H1 (cell line): ENCODE measurements at regions not wholly inside any gene's neighbourhood (a gene's known extent, or its start where the extent isn't known, plus 50 kb on each side); places are given as distances from the start of the nearest gene placed in this dataset.

Experiments
- CTCF ChIA-PET: fragments of 300-600 bp; sonication (Branson Sonifier 250); formaldehyde crosslinking; loops from one replicate; lab custom pipeline; 2021; ENCODE audit not compliant: partially characterized antibody; lab: Charles Lee
- POLR2A ChIA-PET: fragments of 300-600 bp; sonication (Branson Sonifier 250); formaldehyde crosslinking; loops from one replicate; lab custom pipeline; 2021; ENCODE audit warnings: inconsistent platforms; ENCODE audit not compliant: partially characterized antibody; lab: Charles Lee
- DNase-seq, 2 experiments: peaks; one replicate each; pipeline versions ENCODE4 v3.0.0 to v3.0.0-alpha.2; 2010 to 2022; ENCODE audit warnings: low spot score in 2 of 2, low read depth in 1 of 2, mixed read lengths in 1 of 2
- FAIRE-seq: peaks from 2 replicates; lab custom pipeline; 2011; peaks lifted over from hg19 to GRCh38; lab: Jason Lieb, UNC
- H2AFZ ChIP-seq: 2 replicates; pipeline ENCODE4 v1.8.1; 2012; ENCODE audit warnings: low read length, inconsistent platforms
- H2AK5ac ChIP-seq: 2 replicates; pipeline ENCODE4 v1.6.1; 2013; ENCODE audit warnings: low read depth, low read length
- H2BK120ac ChIP-seq: replicated peaks from 2 replicates; pipeline ENCODE3; 2013; ENCODE audit warnings: low read depth, low read length, inconsistent platforms
- H2BK12ac ChIP-seq: 2 replicates; pipeline ENCODE4 v1.6.1; 2013; ENCODE audit warnings: low read depth, low read length
- H2BK15ac ChIP-seq: 2 replicates; pipeline ENCODE4 v1.6.1; 2013; ENCODE audit warnings: low read length
- H2BK20ac ChIP-seq: 2 replicates; pipeline ENCODE4 v1.6.1; 2013; ENCODE audit warnings: low read length
- H2BK5ac ChIP-seq: 2 replicates; pipeline ENCODE4 v1.6.1; 2013; ENCODE audit warnings: low read depth, low read length
- H3K14ac ChIP-seq: 2 replicates; pipeline ENCODE4 v1.6.1; 2013; ENCODE audit warnings: inconsistent platforms; ENCODE audit not compliant: insufficient read length
- H3K18ac ChIP-seq: 2 replicates; pipeline ENCODE4 v1.6.1; 2013; ENCODE audit warnings: low read length; ENCODE audit errors: extremely low read depth
- H3K23ac ChIP-seq: 2 replicates; pipeline ENCODE4 v1.6.1; 2013; ENCODE audit warnings: inconsistent platforms; ENCODE audit not compliant: insufficient read length
- H3K23me2 ChIP-seq: 2 replicates; pipeline ENCODE4 v1.6.1; 2013; ENCODE audit warnings: low read depth, low read length
- H3K27ac ChIP-seq: 2 replicates; pipeline ENCODE4 v1.6.1; 2011; ENCODE audit warnings: low read depth, low read length, inconsistent platforms
- H3K27me3 ChIP-seq, 4 experiments: replicated peaks in 1 of 4; 1 replicate in 1 of 4; 2 replicates in 3 of 4; pipeline versions ENCODE4 v1.6.1 to v1.8.1; 2011 to 2013; ENCODE audit warnings: low read length in 3 of 4, mild to moderate bottlenecking in 3 of 4, inconsistent platforms in 2 of 4, mixed read lengths in 2 of 4, moderate library complexity in 1 of 4; ENCODE audit not compliant: control insufficient read depth in 3 of 4, insufficient read depth in 3 of 4; ENCODE audit errors: extremely low read depth in 1 of 4
- H3K36me3 ChIP-seq, 4 experiments: 2 replicates each; pipeline versions ENCODE4 v1.6.1 to v1.8.1; 2011 to 2013; ENCODE audit warnings: mild to moderate bottlenecking in 4 of 4, low read length in 3 of 4, moderate library complexity in 2 of 4, control low read depth in 1 of 4, inconsistent platforms in 1 of 4; ENCODE audit not compliant: insufficient read depth in 4 of 4, control insufficient read depth in 2 of 4
- H3K4ac ChIP-seq: replicated peaks from 2 replicates; pipeline ENCODE3; 2013; ENCODE audit warnings: low read length, low read depth, mixed read lengths, inconsistent platforms; ENCODE audit not compliant: insufficient read length
- H3K4me1 ChIP-seq, 4 experiments: replicated peaks in 1 of 4; 1 replicate in 1 of 4; 2 replicates in 3 of 4; pipeline versions ENCODE4 v1.6.1 to v1.8.1; 2011 to 2013; ENCODE audit warnings: low read length in 3 of 4, inconsistent platforms in 2 of 4, mixed read lengths in 1 of 4; ENCODE audit not compliant: insufficient read depth in 4 of 4, control insufficient read depth in 3 of 4
- H3K4me2 ChIP-seq, 2 experiments: 2 replicates each; pipeline versions ENCODE4 v1.6.1 to v1.8.1; 2011 to 2013; ENCODE audit warnings: low read depth in 2 of 2, low read length in 2 of 2, control low read depth in 1 of 2, inconsistent platforms in 1 of 2, mild to moderate bottlenecking in 1 of 2; ENCODE audit not compliant: insufficient read depth in 1 of 2
- H3K4me3 ChIP-seq, 4 experiments: fragments of 200-600, 300-600 bp in 1 of 4; sonication (generic), shearing (Covaris generic), sonication (Bioruptor Twin) in 1 of 4; 2 replicates each; pipeline versions ENCODE4 v1.5.1 to v1.8.1; 2011 to 2016; ENCODE audit warnings: low read length in 4 of 4, low read depth in 3 of 4, control low read depth in 2 of 4, inconsistent platforms in 2 of 4, mild to moderate bottlenecking in 2 of 4, mixed read lengths in 1 of 4, moderate library complexity in 1 of 4; ENCODE audit not compliant: insufficient read depth in 2 of 4; ENCODE audit errors: extremely low read depth in 1 of 4
- H3K56ac ChIP-seq: replicated peaks from 2 replicates; pipeline ENCODE3; 2013; ENCODE audit warnings: low read depth, mild to moderate bottlenecking, mixed read lengths, low read length, inconsistent platforms; ENCODE audit not compliant: insufficient read length
- H3K79me1 ChIP-seq: 2 replicates; pipeline ENCODE4 v1.6.1; 2013; ENCODE audit warnings: low read depth, low read length, control low read depth
- H3K79me2 ChIP-seq, 2 experiments: 2 replicates each; pipeline versions ENCODE4 v1.6.1 to v1.8.1; 2012 to 2013; ENCODE audit warnings: low read length in 2 of 2, mild to moderate bottlenecking in 2 of 2, inconsistent platforms in 1 of 2; ENCODE audit not compliant: insufficient read depth in 2 of 2, control insufficient read depth in 1 of 2
- H3K9ac ChIP-seq, 4 experiments: replicated peaks in 1 of 4; 1 replicate in 1 of 4; 2 replicates in 3 of 4; pipeline versions ENCODE4 v1.6.1 to v1.8.1; 2011 to 2013; ENCODE audit warnings: low read depth in 3 of 4, low read length in 3 of 4, control low read depth in 2 of 4, mild to moderate bottlenecking in 2 of 4, moderate library complexity in 2 of 4, inconsistent platforms in 1 of 4; ENCODE audit errors: extremely low read depth in 1 of 4
- H3K9me3 ChIP-seq, 2 experiments: 2 replicates each; pipeline versions ENCODE4 v1.6.1 to v1.8.1; 2012 to 2013; ENCODE audit warnings: mild to moderate bottlenecking in 2 of 2, moderate library complexity in 2 of 2, control low read depth in 1 of 2, inconsistent platforms in 1 of 2, low read depth in 1 of 2, low read length in 1 of 2, mixed read lengths in 1 of 2; ENCODE audit not compliant: insufficient read depth in 2 of 2
- H4K20me1 ChIP-seq, 2 experiments: replicated peaks in 1 of 2; 2 replicates each; pipeline versions ENCODE3 to v1.8.1; 2011 to 2013; ENCODE audit warnings: inconsistent platforms in 2 of 2, low read length in 2 of 2, mild to moderate bottlenecking in 1 of 2; ENCODE audit not compliant: insufficient read depth in 2 of 2, control insufficient read depth in 1 of 2
- H4K5ac ChIP-seq: 2 replicates; pipeline ENCODE4 v1.6.1; 2013; ENCODE audit warnings: low read length, low read depth, mixed read lengths, inconsistent platforms; ENCODE audit not compliant: insufficient read length
- H4K8ac ChIP-seq: 2 replicates; pipeline ENCODE4 v1.8.0; 2013; ENCODE audit warnings: mild to moderate bottlenecking, moderate library complexity, low read length, inconsistent platforms; ENCODE audit not compliant: insufficient read depth; ENCODE audit errors: extremely low read depth
- H4K91ac ChIP-seq: replicated peaks from 2 replicates; pipeline ENCODE3; 2013; ENCODE audit warnings: low read length, mixed read lengths, inconsistent platforms; ENCODE audit not compliant: insufficient read length
- FOSL1 ChIP-seq: IDR thresholded peaks from 2 replicates; pipeline ENCODE4 v1.6.1; 2011; ENCODE audit warnings: mild to moderate bottlenecking, low read depth, low read length, moderate library complexity; ENCODE audit not compliant: insufficient read depth
- WGBS, 2 experiments: shearing (Covaris generic) in 1 of 2; methylation state at CpG; one replicate each; pipeline versions ENCODE4 v1.1.6 to v1.1.7; 2013 to 2015; ENCODE audit warnings: low lambda C conversion rate in 2 of 2, mixed read lengths in 2 of 2, inconsistent platforms in 1 of 2, low coverage in 1 of 2, missing lambda C conversion rate in 1 of 2; ENCODE audit not compliant: insufficient replicate concordance in 2 of 2, insufficient coverage in 1 of 2, insufficient read length in 1 of 2; ENCODE audit errors: extremely low coverage in 1 of 2, missing lambda C conversion rate in 1 of 2; 5-methylcytosine and 5-hydroxymethylcytosine counted together

- FAIRE-seq: no peak
- POLR2A ChIA-PET: no interaction called here
Observed at GRCh38 chr7:117972606-117973005, 99.4 kb upstream of the CTTNBP2 start.

More at GRCh38 chr7:117972606-117973005, 99.4 kb upstream of the CTTNBP2 start:
- H3K79me2 ChIP-seq: no peaks in the 10 kb centered on the region
- no peak overlapping the region for H3K4me3 ChIP-seq
- H2BK120ac ChIP-seq: no peak overlapping the region
- no peak overlapping the region for H4K8ac ChIP-seq
- CTCF ChIA-PET: interaction anchor here (1.0 kb wide), 1 partner anchor 21 kb away, joined by 3 read pairs; no protein-coding TSS in a partner anchor
- no peak overlapping the region for H3K23ac ChIP-seq
- no peak overlapping the region for H2BK20ac ChIP-seq
- WGBS, 2 experiments: 90% methylated on average over 4 of the region's 4 CpGs; no CpG with 5 or more reads in 1 of the 2 experiments
- no peak overlapping the region for H2BK5ac ChIP-seq
- no peak overlapping the region for H3K18ac ChIP-seq
- no peak overlapping the region for H3K4me2 ChIP-seq
- no peak overlapping the region for H3K4ac ChIP-seq
- H3K14ac ChIP-seq: no peak overlapping the region
- no peak overlapping the region for H2BK15ac ChIP-seq
- no peaks in the 10 kb centered on the region for H3K9me3 ChIP-seq
- TF ChIP-seq FOSL1: no peak
- H2AK5ac ChIP-seq: no peak overlapping the region
- H2AFZ ChIP-seq: peak overlapping the region; percentile 51; the same call in 1 of the 2 replicates
- H3K9ac ChIP-seq: no peak overlapping the region
- DNase-seq: no peak
- no peaks in the 10 kb centered on the region for H3K4me1 ChIP-seq
- no peak overlapping the region for H4K5ac ChIP-seq
- no peaks in the 10 kb centered on the region for H4K20me1 ChIP-seq
- no peaks in the 10 kb centered on the region for H3K23me2 ChIP-seq
- no peak overlapping the region for H2BK12ac ChIP-seq
- H3K79me1 ChIP-seq: no peaks in the 10 kb centered on the region
- no peaks in the 10 kb centered on the region for H3K27me3 ChIP-seq
- H3K36me3 ChIP-seq: no peaks in the 10 kb centered on the region
- no peak overlapping the region for H4K91ac ChIP-seq
- H3K56ac ChIP-seq: no peak overlapping the region
- H3K27ac ChIP-seq: no peak overlapping the region
